ENCODE measurements at regions not wholly inside any gene's neighbourhood (a gene's known extent, or its start where the extent isn't known, plus 50 kb on each side); places are given as distances from the start of the nearest gene placed in this dataset.

DNA sequence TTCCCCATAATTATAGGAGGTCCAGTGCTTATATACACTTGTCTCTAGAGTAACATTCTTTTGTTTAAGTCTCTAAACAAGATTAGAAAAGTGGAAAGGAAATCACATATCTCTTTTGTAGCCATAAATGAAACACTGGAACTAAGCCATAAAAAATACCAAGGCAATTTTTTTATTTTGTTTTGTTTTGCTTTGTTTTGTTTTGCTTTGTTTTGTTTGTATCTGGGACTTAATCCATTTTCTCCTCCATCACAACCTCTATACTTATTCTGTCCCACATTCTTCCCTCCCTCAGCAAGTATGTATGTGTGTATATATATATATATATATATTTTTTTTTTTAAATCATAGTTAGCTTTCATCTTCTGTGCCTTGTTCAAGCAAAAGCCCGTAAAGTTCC, 436.6 kb upstream of the MPDZ start:
- TF ChIP-seq POLR2A (IDR thresholded peaks at IDR 0.05) (no peak), POLR2AphosphoS5 (IDR thresholded peaks at IDR 0.05; ENCODE audit: insufficient read depth in 1 of 2, low read depth in 1 of 2) (no peak)
- TF ChIP-seq, protein P1, sequence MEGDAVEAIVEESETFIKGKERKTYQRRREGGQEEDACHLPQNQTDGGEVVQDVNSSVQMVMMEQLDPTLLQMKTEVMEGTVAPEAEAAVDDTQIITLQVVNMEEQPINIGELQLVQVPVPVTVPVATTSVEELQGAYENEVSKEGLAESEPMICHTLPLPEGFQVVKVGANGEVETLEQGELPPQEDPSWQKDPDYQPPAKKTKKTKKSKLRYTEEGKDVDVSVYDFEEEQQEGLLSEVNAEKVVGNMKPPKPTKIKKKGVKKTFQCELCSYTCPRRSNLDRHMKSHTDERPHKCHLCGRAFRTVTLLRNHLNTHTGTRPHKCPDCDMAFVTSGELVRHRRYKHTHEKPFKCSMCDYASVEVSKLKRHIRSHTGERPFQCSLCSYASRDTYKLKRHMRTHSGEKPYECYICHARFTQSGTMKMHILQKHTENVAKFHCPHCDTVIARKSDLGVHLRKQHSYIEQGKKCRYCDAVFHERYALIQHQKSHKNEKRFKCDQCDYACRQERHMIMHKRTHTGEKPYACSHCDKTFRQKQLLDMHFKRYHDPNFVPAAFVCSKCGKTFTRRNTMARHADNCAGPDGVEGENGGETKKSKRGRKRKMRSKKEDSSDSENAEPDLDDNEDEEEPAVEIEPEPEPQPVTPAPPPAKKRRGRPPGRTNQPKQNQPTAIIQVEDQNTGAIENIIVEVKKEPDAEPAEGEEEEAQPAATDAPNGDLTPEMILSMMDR (IDR thresholded peaks at IDR 0.05): no peak
- H3K27me3 ChIP-seq: no peaks in the 10 kb centered on the region
- H3K27ac ChIP-seq: no peak overlapping the region
- H3K4me1 ChIP-seq: peaks cover 7% of the 10 kb centered on the region
- no peaks in the 10 kb centered on the region for H3K9me3 ChIP-seq
- no peak for DNase-seq (ENCODE audit: extremely low spot score in 2 of 2)
- H3K4me3 ChIP-seq: no peak overlapping the region
- intact Hi-C loops (cut with DNase I): no loop called here
- H3K36me3 ChIP-seq: no peaks in the 10 kb centered on the region

DNA sequence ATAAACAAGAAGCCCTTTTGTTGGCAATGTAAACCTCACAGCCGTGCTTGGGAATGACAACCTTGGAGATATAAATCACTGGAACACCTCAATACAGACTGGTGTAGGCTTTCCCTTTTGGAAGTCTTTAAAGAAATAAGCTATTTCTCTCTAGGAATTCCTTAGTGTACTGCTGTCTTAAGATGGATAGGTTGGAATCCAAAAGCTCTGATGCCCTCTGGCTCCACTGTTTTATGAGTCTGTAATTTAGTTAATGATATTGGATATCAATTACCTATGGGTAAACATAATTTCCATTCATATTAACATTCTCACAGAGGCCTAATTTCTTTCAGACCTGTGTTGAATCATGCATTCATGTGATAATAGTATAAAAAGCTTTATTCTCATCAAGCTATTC, 435.9 kb upstream of the MPDZ start:
- DNase-seq (ENCODE audit: extremely low spot score in 2 of 2): no peak
- no peaks in the 10 kb centered on the region for H3K9me3 ChIP-seq
- H3K4me1 ChIP-seq: peaks cover 7% of the 10 kb centered on the region
- TF ChIP-seq, protein P1 (IDR thresholded peaks at IDR 0.05): no peak
- no peak for TF ChIP-seq POLR2A (IDR thresholded peaks at IDR 0.05)
- no peak for TF ChIP-seq POLR2AphosphoS5 (IDR thresholded peaks at IDR 0.05; ENCODE audit: insufficient read depth in 1 of 2, low read depth in 1 of 2)
- no peak overlapping the region for H3K4me3 ChIP-seq
- H3K27me3 ChIP-seq: no peaks in the 10 kb centered on the region
- intact Hi-C loops (cut with DNase I): no loop called here
- no peaks in the 10 kb centered on the region for H3K36me3 ChIP-seq
- no peak overlapping the region for H3K27ac ChIP-seq

DNA sequence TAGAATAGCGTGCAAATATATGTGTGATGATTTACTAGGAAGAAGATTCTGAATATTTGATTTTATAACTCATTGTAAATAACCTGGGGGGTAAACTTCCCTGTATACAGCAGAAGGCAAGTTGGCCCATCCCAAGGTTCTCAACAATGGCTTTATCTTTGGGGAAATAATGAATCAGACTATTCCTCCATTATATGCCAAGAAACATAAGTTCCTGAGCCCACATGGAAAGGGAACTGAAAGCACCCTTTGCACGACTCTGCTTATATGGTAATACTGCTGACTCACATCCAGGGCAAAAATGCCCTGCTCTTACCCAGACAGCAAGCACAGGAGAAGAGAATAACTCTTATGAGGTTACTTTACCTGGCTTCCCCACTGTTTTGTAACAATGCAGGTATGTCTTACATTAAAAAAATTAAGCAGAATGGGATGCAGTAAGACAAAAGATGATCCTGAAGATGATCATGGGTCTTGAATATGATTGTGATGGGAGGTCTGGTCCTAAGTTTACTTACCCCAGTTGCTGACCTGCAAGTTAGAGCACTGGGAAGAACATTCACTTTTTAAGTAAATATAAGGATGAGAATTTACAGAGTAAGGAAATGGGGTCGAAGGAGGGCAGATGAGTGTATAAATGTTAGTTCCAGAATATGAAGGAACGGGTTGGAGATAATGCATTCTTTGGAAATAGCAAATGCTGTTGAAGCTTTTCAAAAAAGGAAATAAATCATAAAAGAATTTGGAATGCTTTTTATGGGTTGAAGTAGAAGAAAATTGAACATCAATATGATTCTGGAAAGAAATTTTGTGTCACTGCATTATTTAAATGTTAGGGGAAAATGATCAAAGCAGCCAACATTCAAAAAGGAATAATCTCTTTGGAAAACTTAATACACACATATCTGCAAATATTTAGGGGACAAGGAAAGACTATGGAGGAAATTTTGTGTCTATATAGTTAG, 428.4 kb upstream of the MPDZ start:
- no peak for TF ChIP-seq POLR2A (IDR thresholded peaks at IDR 0.05)
- TF ChIP-seq, protein P1 (IDR thresholded peaks at IDR 0.05): no peak
- TF ChIP-seq POLR2AphosphoS5 (IDR thresholded peaks at IDR 0.05; ENCODE audit: insufficient read depth in 1 of 2, low read depth in 1 of 2): no peak
- no peak overlapping the region for H3K4me3 ChIP-seq
- intact Hi-C loops (cut with DNase I): loop anchor here (5.0 kb wide), 1 partner anchor 221 kb away; no protein-coding TSS in a partner anchor

DNA sequence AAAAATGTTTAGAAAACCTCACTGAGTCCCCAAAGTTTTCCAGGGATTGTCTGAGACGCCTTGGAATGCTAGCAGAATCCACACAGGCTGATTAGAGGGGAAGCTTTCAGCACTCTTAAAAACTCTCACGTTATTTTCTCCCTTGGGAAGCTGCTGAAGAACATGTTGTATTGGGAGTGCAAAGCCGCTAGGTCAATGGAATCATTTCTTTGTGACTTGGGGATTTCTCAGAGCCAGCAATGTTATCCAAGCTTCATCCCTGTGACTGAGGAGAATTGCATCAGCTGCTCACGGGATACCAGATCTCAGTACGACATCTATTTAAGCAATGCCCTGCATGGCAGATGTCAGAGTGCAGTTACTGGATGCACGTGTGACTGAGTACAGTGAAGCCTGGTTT, 426.4 kb upstream of the MPDZ start:
- Histone ChIP-seq H3K9me3 (no peaks in the 10 kb centered on the region), H3K36me3 (no peaks in the 10 kb centered on the region), H3K27ac (no peak overlapping the region), H3K4me3 (no peak overlapping the region), H3K4me1 (no peaks in the 10 kb centered on the region), H3K27me3 (no peaks in the 10 kb centered on the region)
- no peak for TF ChIP-seq POLR2A (IDR thresholded peaks at IDR 0.05)
- TF ChIP-seq, protein P1 (IDR thresholded peaks at IDR 0.05): no peak
- TF ChIP-seq POLR2AphosphoS5 (IDR thresholded peaks at IDR 0.05; ENCODE audit: insufficient read depth in 1 of 2, low read depth in 1 of 2): peak in 1 of 2 donors; percentile 60
- intact Hi-C loops (cut with DNase I): loop anchor here (5.0 kb wide), 1 partner anchor 219 kb away; no protein-coding TSS in a partner anchor
- DNase-seq (ENCODE audit: extremely low spot score in 2 of 2): peak in 1 of 2 donors; percentile 93

More for the DNA sequence above, 428.4 kb upstream of the MPDZ start:
- no peak for DNase-seq (ENCODE audit: extremely low spot score in 2 of 2)
- H3K4me1 ChIP-seq: no peaks in the 10 kb centered on the region
- no peaks in the 10 kb centered on the region for H3K36me3 ChIP-seq
- no peaks in the 10 kb centered on the region for H3K9me3 ChIP-seq
- H3K27me3 ChIP-seq: no peaks in the 10 kb centered on the region
- no peak overlapping the region for H3K27ac ChIP-seq

DNA sequence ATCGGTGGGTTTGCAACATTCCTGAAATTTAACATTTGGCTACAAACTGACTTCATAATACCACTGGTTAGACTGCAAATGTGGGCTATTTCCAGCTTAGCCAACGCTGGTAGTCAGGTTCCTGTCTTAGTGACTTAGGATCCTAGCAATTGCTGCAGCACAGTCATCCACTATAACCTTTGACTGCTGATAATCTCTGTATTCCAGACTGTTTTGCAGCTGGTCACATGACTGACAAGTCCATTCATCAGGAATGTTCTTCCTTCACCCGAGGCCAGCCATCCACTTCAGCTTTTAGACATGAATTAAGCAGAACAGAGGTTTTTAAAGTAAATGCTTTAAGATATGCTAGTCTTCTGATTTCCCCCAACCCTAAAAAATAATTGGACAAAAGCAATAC, 425.9 kb upstream of the MPDZ start:
- no peaks in the 10 kb centered on the region for H3K36me3 ChIP-seq

More for the DNA sequence above, 425.9 kb upstream of the MPDZ start:
- H3K4me3 ChIP-seq: no peak overlapping the region
- intact Hi-C loops (cut with DNase I): loop anchor here (5.0 kb wide), 1 partner anchor 218 kb away; no protein-coding TSS in a partner anchor
- no peak for TF ChIP-seq POLR2A (IDR thresholded peaks at IDR 0.05)
- TF ChIP-seq POLR2AphosphoS5 (IDR thresholded peaks at IDR 0.05; ENCODE audit: insufficient read depth in 1 of 2, low read depth in 1 of 2): no peak
- TF ChIP-seq, protein P1 (IDR thresholded peaks at IDR 0.05): no peak
- no peak for DNase-seq (ENCODE audit: extremely low spot score in 2 of 2)
- H3K4me1 ChIP-seq: no peaks in the 10 kb centered on the region
- H3K27ac ChIP-seq: no peak overlapping the region
- no peaks in the 10 kb centered on the region for H3K27me3 ChIP-seq
- no peaks in the 10 kb centered on the region for H3K9me3 ChIP-seq

Measured in vagina (tissue), 2 donors.